ENCODE measurements at regions not wholly inside any gene's neighbourhood (a gene's known extent, or its start where the extent isn't known, plus 50 kb on each side); places are given as distances from the start of the nearest gene placed in this dataset.
"Not testable (repeated sequence)": the region's sequence is repeated elsewhere in the genome, so short reads cannot be mapped to it uniquely, and the experiment has no call there.

- DNase-seq (ENCODE audit: low spot score in 2 of 2): no peak
- H3K27me3 ChIP-seq: no peaks in the 10 kb centered on the region
- no peaks in the 10 kb centered on the region for H3K9me3 ChIP-seq
- peak overlapping the region; percentile 80 to 87 for H3K27ac ChIP-seq
- intact Hi-C loops (cut with DNase I; ENCODE audit: low total_unique reads): no loop called here
- TF ChIP-seq CTCF (IDR thresholded peaks at IDR 0.05): no peak
- TF ChIP-seq POLR2A (IDR thresholded peaks at IDR 0.05): no peak
- TF ChIP-seq POLR2AphosphoS5 (IDR thresholded peaks at IDR 0.05): no peak
- H3K36me3 ChIP-seq: no peaks in the 10 kb centered on the region
- H3K4me3 ChIP-seq: peak overlapping the region in 1 of 3 donors; percentile 63
- peaks cover 0 to 3% of the 10 kb centered on the region in 2 donors for H3K4me1 ChIP-seq
Measured at GRCh38 chr14:99036611-99037293, 235.2 kb downstream of the BCL11B start.

GRCh38 chr14:99037326-99037725 is 234.7 kb downstream of the BCL11B start:
- H3K27me3 ChIP-seq: not testable (repeated sequence)

GRCh38 chr14:99037777-99038430 is 234.1 kb downstream of the BCL11B start:
- intact Hi-C loops (cut with DNase I; ENCODE audit: low total_unique reads): no loop called here
- TF ChIP-seq CTCF (IDR thresholded peaks at IDR 0.05) (no peak), POLR2A (IDR thresholded peaks at IDR 0.05) (no peak), POLR2AphosphoS5 (IDR thresholded peaks at IDR 0.05) (no peak)
- no peaks in the 10 kb centered on the region for H3K36me3 ChIP-seq
- no peaks in the 10 kb centered on the region for H3K27me3 ChIP-seq
- H3K27ac ChIP-seq: no peak overlapping the region
- no peak overlapping the region for H3K4me3 ChIP-seq
- DNase-seq (ENCODE audit: low spot score in 2 of 2): no peak
- no peaks in the 10 kb centered on the region for H3K9me3 ChIP-seq
- peaks cover 0 to 3% of the 10 kb centered on the region in 2 donors for H3K4me1 ChIP-seq

More at GRCh38 chr14:99037326-99037725, 234.7 kb downstream of the BCL11B start:
- H3K9me3 ChIP-seq; DNase-seq (ENCODE audit: low spot score in 2 of 2); H3K4me3 ChIP-seq; H3K27ac ChIP-seq; H3K36me3 ChIP-seq; H3K4me1 ChIP-seq; intact Hi-C loops (cut with DNase I; ENCODE audit: low total_unique reads): not testable (repeated sequence)

GRCh38 chr14:99038431-99038820 is 233.6 kb downstream of the BCL11B start:
- TF ChIP-seq CTCF (IDR thresholded peaks at IDR 0.05): no peak
- no peak for TF ChIP-seq POLR2A (IDR thresholded peaks at IDR 0.05)
- TF ChIP-seq POLR2AphosphoS5 (IDR thresholded peaks at IDR 0.05): no peak
- no peaks in the 10 kb centered on the region for H3K9me3 ChIP-seq
- intact Hi-C loops (cut with DNase I; ENCODE audit: low total_unique reads): no loop called here
- H3K36me3 ChIP-seq: no peaks in the 10 kb centered on the region
- H3K4me1 ChIP-seq: peaks cover 0 to 3% of the 10 kb centered on the region in 2 donors
- no peak for DNase-seq (ENCODE audit: low spot score in 2 of 2)
- H3K4me3 ChIP-seq: no peak overlapping the region
- H3K27ac ChIP-seq: no peak overlapping the region
- H3K27me3 ChIP-seq: no peaks in the 10 kb centered on the region

GRCh38 chr14:99039331-99040041 is 232.5 kb downstream of the BCL11B start:
- Histone ChIP-seq H3K4me3 (no peak overlapping the region), H3K36me3 (no peaks in the 10 kb centered on the region), H3K9me3 (no peaks in the 10 kb centered on the region), H3K4me1 (peaks cover 0 to 3% of the 10 kb centered on the region in 2 donors), H3K27me3 (no peaks in the 10 kb centered on the region), H3K27ac (no peak overlapping the region)
- intact Hi-C loops (cut with DNase I; ENCODE audit: low total_unique reads): no loop called here
- TF ChIP-seq POLR2A (IDR thresholded peaks at IDR 0.05) (no peak), POLR2AphosphoS5 (IDR thresholded peaks at IDR 0.05) (no peak), CTCF (IDR thresholded peaks at IDR 0.05) (no peak)
- DNase-seq (ENCODE audit: low spot score in 2 of 2): no peak

Data from breast epithelium (tissue), 4 donors.